ENCODE measurements at regions not wholly inside any gene's neighbourhood (a gene's known extent, or its start where the extent isn't known, plus 50 kb on each side); places are given as distances from the start of the nearest gene placed in this dataset.
"Not testable (repeated sequence)": the region's sequence is repeated elsewhere in the genome, so short reads cannot be mapped to it uniquely, and the experiment has no call there.

DNA sequence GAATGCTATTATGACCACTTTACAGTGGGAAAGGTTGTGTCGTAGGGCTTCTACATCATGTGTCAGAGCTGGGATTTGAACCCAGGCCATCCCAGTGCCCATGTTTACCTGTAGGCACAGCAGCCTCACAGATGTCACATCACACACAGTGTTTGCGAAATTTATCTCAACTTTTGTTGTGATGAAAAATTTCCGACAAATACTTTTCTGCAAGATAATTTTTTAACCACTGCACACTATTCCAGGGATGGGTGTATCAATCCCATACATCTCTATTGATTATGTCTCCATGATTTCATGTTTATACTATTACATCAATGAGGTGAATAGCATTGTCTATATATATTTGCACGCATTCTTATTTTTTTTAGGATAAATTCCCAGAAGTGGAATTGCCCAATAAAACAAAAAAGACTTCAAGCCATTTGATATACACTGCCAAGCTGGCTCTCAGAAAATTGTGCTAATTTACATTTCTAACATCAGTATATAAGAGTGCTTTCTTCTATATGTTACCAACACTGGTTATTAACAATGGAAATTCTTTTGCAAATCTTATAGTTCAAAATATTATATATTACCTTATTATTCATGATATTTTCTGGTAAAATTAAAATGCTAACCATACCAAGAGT lies 189.1 kb upstream of the ZNF217 start:
- no peaks in the 10 kb centered on the region for H3K9me3 ChIP-seq
- H3K4me1 ChIP-seq = peaks cover 47% of the 10 kb centered on the region
- ATAC-seq (no peak), DNase-seq (no peak)
- no peak overlapping the region for H3K27ac ChIP-seq
- 69% methylated on average over 4 of the region's 4 CpGs for WGBS, 2 donors
- intact Hi-C loops (cut with DNase I) = no loop called here
- TF ChIP-seq, protein P1, sequence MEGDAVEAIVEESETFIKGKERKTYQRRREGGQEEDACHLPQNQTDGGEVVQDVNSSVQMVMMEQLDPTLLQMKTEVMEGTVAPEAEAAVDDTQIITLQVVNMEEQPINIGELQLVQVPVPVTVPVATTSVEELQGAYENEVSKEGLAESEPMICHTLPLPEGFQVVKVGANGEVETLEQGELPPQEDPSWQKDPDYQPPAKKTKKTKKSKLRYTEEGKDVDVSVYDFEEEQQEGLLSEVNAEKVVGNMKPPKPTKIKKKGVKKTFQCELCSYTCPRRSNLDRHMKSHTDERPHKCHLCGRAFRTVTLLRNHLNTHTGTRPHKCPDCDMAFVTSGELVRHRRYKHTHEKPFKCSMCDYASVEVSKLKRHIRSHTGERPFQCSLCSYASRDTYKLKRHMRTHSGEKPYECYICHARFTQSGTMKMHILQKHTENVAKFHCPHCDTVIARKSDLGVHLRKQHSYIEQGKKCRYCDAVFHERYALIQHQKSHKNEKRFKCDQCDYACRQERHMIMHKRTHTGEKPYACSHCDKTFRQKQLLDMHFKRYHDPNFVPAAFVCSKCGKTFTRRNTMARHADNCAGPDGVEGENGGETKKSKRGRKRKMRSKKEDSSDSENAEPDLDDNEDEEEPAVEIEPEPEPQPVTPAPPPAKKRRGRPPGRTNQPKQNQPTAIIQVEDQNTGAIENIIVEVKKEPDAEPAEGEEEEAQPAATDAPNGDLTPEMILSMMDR (IDR thresholded peaks at IDR 0.05) = no peak
- no peak for TF ChIP-seq POLR2A (IDR thresholded peaks at IDR 0.05)
- H3K36me3 ChIP-seq (replicated peaks in 1 of 2; ENCODE audit: insufficient read depth in 1 of 2, low read depth in 2 of 2) = no peaks in the 10 kb centered on the region
- H3K27me3 ChIP-seq = no peaks in the 10 kb centered on the region
- H3K4me3 ChIP-seq = no peak overlapping the region

DNA sequence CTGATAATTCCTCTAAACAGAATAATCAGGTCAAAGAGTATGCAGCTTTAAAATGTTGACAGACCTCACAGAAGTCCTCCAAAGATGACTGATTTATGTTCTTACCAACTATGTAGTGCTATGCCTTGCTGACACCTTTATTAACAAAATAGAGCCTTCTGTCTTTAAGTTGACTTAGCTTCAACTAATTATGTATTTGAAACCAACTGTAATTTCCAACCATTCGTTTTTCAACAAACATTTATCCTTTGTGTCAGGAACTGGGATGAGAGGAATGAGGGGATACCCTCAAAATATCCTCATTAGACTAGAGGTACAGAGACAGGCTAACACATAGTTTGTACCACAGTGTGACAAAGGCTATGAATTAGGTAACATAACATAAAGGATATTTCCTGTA lies 186.2 kb upstream of the ZNF217 start:
- Histone ChIP-seq H3K27me3 (no peaks in the 10 kb centered on the region), H3K36me3 (replicated peaks in 1 of 2; ENCODE audit: insufficient read depth in 1 of 2, low read depth in 2 of 2) (no peaks in the 10 kb centered on the region), H3K4me3 (no peak overlapping the region), H3K9me3 (no peaks in the 10 kb centered on the region), H3K4me1 (peaks cover 30% of the 10 kb centered on the region), H3K27ac (no peak overlapping the region)
- ATAC-seq (no peak), DNase-seq (no peak)
- TF ChIP-seq POLR2A (IDR thresholded peaks at IDR 0.05) = no peak
- TF ChIP-seq, protein P1 (IDR thresholded peaks at IDR 0.05) = no peak
- intact Hi-C loops (cut with DNase I) = no loop called here
- 11 to 35% methylated on average over 1 of the region's 1 CpG for WGBS, 2 donors

DNA sequence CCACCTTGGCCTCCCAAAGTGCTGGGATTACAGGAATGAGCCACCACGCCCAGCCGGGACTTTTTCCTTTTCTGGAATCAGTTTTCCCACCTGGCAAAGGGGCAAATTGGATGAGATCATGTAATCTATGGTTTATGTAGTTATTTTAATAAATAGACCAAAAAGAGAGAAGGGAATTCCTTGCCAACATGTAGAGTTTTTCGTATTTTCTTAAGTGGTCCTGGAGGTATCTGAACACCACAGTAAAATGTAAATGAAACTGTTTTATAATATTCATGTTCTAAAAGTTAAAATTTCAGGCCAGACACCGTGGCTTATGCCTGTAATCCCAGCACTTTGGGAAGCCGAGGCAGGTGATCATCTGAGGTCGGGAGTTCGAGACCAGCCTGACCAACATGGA lies 185.1 kb upstream of the ZNF217 start:
- intact Hi-C loops (cut with DNase I) = no loop called here
- 94 to 96% methylated on average over 7 of the region's 7 CpGs for WGBS, 2 donors
- H3K36me3 ChIP-seq (replicated peaks in 1 of 2; ENCODE audit: insufficient read depth in 1 of 2, low read depth in 2 of 2) = no peaks in the 10 kb centered on the region
- no peaks in the 10 kb centered on the region for H3K27me3 ChIP-seq
- H3K9me3 ChIP-seq = no peaks in the 10 kb centered on the region
- no peak overlapping the region for H3K4me3 ChIP-seq
- H3K27ac ChIP-seq = peak overlapping the region in 3 of 4 donors; percentile 79 to 80 (median 80)
- ATAC-seq (no peak), DNase-seq (no peak)
- H3K4me1 ChIP-seq = peaks cover 38% of the 10 kb centered on the region
- no peak for TF ChIP-seq POLR2A (IDR thresholded peaks at IDR 0.05)
- TF ChIP-seq, protein P1 (IDR thresholded peaks at IDR 0.05) = no peak

- no peak overlapping the region for H3K4me3 ChIP-seq
- H3K36me3 ChIP-seq (replicated peaks in 1 of 2; ENCODE audit: insufficient read depth in 1 of 2, low read depth in 2 of 2) = no peaks in the 10 kb centered on the region
- intact Hi-C loops (cut with DNase I) = no loop called here
- H3K27me3 ChIP-seq = no peaks in the 10 kb centered on the region
- peak; percentile 95 for ATAC-seq
- peak in 2 of 3 donors; percentile 18 to 20 for TF ChIP-seq POLR2A (IDR thresholded peaks at IDR 0.05)
- TF ChIP-seq, protein P1 (IDR thresholded peaks at IDR 0.05) = peak in 1 of 7 experiments; percentile 1
- no peaks in the 10 kb centered on the region for H3K9me3 ChIP-seq
- WGBS, 2 donors = 10 to 33% methylated on average over 6 to 9 of the region's 9 CpGs
- H3K4me1 ChIP-seq = peaks cover 38% of the 10 kb centered on the region
- H3K27ac ChIP-seq = peak overlapping the region; percentile 12 to 80 (median 80)
- DNase-seq = peak; percentile 90 to 94 (median 92)
Observed at GRCh38 chr20:53778041-53778516, 184.4 kb upstream of the ZNF217 start.

DNA sequence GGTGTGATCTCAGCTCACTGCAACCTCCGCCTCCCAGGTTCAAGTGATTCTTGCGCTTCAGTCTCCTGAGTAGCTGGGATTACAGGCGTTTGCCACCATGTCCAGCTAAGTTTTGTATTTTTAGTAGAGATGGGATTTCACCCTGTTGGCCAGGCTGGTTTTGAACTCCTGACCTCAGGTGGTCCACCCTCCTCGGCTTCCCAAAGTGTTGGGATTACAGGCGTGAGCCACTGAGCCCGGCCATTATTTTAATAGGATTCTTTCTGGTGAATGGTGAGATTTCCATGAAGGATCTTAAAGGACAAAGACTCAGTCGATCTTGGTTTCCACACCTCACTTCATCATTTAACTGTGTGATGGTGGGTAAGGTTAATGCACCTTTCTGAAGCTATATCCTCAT lies 183.8 kb upstream of the ZNF217 start:
- H3K36me3 ChIP-seq (replicated peaks in 1 of 2; ENCODE audit: insufficient read depth in 1 of 2, low read depth in 2 of 2); intact Hi-C loops (cut with DNase I); H3K27me3 ChIP-seq; H3K4me3 ChIP-seq; H3K9me3 ChIP-seq; DNase-seq: not testable (repeated sequence)
- WGBS, 2 donors = 90% methylated on average over 7 of the region's 7 CpGs
- Histone ChIP-seq H3K27ac (peak overlapping the region in 3 of 4 donors; percentile 79 to 80 (median 80)), H3K4me1 (peaks cover 38% of the 10 kb centered on the region)
- ATAC-seq = peak; percentile 3

All from body of pancreas (tissue), 4 donors.